Esophagus muscularis mucosa (tissue), 4 donors: ENCODE measurements at regions not wholly inside any gene's neighbourhood (a gene's known extent, or its start where the extent isn't known, plus 50 kb on each side); places are given as distances from the start of the nearest gene placed in this dataset.

Experiments
- CTCF ChIP-seq, 3 experiments: fragments of 200-600 bp in 2 of 3; fragments of 450-650 bp in 1 of 3; sonication (generic) in 2 of 3; IDR thresholded peaks; one replicate each; pipeline ENCODE4 v1.5.1; 2017 to 2019; ENCODE audit warnings: antibody characterized with exemption in 3 of 3, mild to moderate bottlenecking in 2 of 3, moderate library complexity in 1 of 3
- EP300 ChIP-seq: sonication (generic); formaldehyde crosslinking; IDR thresholded peaks from one replicate; pipeline ENCODE4 v1.6.1; 2017; ENCODE audit warnings: antibody characterized with exemption
- POLR2A ChIP-seq: fragments of 450-650 bp; IDR thresholded peaks from one replicate; pipeline ENCODE4 v1.6.1; 2017; ENCODE audit warnings: antibody characterized with exemption, moderate library complexity, mild to moderate bottlenecking, low read depth
- POLR2AphosphoS5 ChIP-seq, 2 donors: sonication (generic); formaldehyde crosslinking; IDR thresholded peaks; one replicate each; pipeline ENCODE4 v1.6.1; 2017; ENCODE audit warnings: antibody characterized with exemption in 2 of 2

- TF ChIP-seq POLR2A, result no peak
- no peak for TF ChIP-seq CTCF (IDR thresholded peaks at IDR 0.05)
- TF ChIP-seq POLR2AphosphoS5 (IDR thresholded peaks at IDR 0.05), result no peak
- no peak for TF ChIP-seq EP300
Measured at GRCh38 chr11:44475114-44475686, 90.3 kb upstream of the CD82 start.
